Peyer's patch (tissue), 4 donors: ENCODE measurements at regions not wholly inside any gene's neighbourhood (a gene's known extent, or its start where the extent isn't known, plus 50 kb on each side); places are given as distances from the start of the nearest gene placed in this dataset.

ENCODE experiments used
- DNase-seq, 3 donors: peaks; one replicate each; pipeline ENCODE4 v3.0.0-alpha.2; 2017 to 2019
- H3K27ac ChIP-seq, 4 donors: fragments of 200-600 bp; sonication (generic); one replicate each; pipeline ENCODE4 v1.5.1; 2016 to 2019
- H3K27me3 ChIP-seq, 2 donors: fragments of 200-600 bp; sonication (generic); one replicate each; pipeline ENCODE4 v1.5.1; 2019
- H3K36me3 ChIP-seq, 3 donors: fragments of 200-600 bp; sonication (generic); one replicate each; pipeline ENCODE4 v1.5.1; 2016 to 2019
- H3K4me1 ChIP-seq, 4 donors: fragments of 200-600 bp; sonication (generic); one replicate each; pipeline ENCODE4 v1.5.1; 2016 to 2019
- H3K4me3 ChIP-seq, 4 donors: fragments of 200-600 bp; sonication (generic); 1 replicate in 3 of 4; 2 replicates in 1 of 4; pipeline ENCODE4 v1.5.1; 2016 to 2019; ENCODE audit warnings: mild to moderate bottlenecking in 1 of 4
- H3K9me3 ChIP-seq, 4 donors: fragments of 200-600 bp; sonication (generic); one replicate each; pipeline ENCODE4 v1.5.1; 2016 to 2019; ENCODE audit warnings: mild to moderate bottlenecking in 1 of 4
- POLR2A ChIP-seq, 2 donors: fragments of 450-650 bp; IDR thresholded peaks; one replicate each; pipeline ENCODE4 v1.5.1; 2017; ENCODE audit warnings: antibody characterized with exemption in 2 of 2, mild to moderate bottlenecking in 2 of 2, moderate library complexity in 2 of 2
- TF ChIP-seq, protein P1 (sequence below), 6 experiments: fragments of 450-650 bp in 4 of 6; fragments of 200-600 bp in 2 of 6; sonication (generic) in 1 of 6; IDR thresholded peaks; one replicate each; pipeline ENCODE4 v1.5.1; 2017 to 2019; ENCODE audit warnings: antibody characterized with exemption in 6 of 6, mild to moderate bottlenecking in 3 of 6, moderate library complexity in 1 of 6

DNA sequence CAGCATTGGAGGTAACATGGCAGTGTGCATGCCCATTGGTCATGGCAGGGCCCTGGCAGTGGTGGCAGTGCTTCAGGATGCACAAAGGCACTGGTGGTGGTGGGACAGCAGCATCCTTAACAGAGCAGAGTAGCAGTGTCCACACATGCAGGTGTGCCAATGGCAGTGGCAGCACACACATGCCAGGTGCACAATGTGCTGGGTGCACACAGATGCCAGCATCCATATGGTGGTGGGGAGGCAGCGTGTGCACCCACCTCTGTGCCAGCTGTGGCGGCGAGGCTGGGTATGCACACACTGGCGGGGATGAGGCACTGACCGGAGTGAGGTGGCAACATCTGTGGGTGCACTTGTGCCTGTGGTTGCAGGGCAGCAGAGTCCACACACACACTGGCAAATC is 150.6 kb downstream of the SI start:
- H3K27ac ChIP-seq, result no peak overlapping the region
- no peaks in the 10 kb centered on the region for H3K9me3 ChIP-seq
- no peaks in the 10 kb centered on the region for H3K36me3 ChIP-seq
- H3K4me1 ChIP-seq, result no peaks in the 10 kb centered on the region
- H3K27me3 ChIP-seq, result no peaks in the 10 kb centered on the region
- DNase-seq, result no peak
- no peak for TF ChIP-seq POLR2A (IDR thresholded peaks at IDR 0.05)
- TF ChIP-seq, protein P1, sequence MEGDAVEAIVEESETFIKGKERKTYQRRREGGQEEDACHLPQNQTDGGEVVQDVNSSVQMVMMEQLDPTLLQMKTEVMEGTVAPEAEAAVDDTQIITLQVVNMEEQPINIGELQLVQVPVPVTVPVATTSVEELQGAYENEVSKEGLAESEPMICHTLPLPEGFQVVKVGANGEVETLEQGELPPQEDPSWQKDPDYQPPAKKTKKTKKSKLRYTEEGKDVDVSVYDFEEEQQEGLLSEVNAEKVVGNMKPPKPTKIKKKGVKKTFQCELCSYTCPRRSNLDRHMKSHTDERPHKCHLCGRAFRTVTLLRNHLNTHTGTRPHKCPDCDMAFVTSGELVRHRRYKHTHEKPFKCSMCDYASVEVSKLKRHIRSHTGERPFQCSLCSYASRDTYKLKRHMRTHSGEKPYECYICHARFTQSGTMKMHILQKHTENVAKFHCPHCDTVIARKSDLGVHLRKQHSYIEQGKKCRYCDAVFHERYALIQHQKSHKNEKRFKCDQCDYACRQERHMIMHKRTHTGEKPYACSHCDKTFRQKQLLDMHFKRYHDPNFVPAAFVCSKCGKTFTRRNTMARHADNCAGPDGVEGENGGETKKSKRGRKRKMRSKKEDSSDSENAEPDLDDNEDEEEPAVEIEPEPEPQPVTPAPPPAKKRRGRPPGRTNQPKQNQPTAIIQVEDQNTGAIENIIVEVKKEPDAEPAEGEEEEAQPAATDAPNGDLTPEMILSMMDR (IDR thresholded peaks at IDR 0.05), result no peak
- H3K4me3 ChIP-seq, result no peak overlapping the region

DNA sequence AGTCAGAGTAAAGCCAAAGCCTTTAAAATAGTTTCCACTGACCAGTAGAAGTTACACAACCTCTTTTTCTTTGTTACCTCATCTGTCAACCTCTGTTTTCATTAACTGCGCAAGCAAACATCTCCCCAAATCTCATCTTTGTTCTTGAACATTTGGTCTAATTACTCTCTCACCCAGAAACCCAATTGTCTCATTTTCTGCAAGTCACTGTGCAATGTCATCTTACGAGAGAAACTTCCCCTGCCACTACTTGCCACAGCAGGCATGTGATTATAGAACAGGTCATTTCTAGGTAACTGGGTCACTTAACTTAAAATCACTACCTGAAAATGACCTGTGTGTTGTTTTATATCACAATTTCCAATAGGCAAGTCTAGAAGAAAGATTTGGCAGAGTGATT is 159.4 kb downstream of the SI start:
- DNase-seq, result no peak
- TF ChIP-seq POLR2A (IDR thresholded peaks at IDR 0.05), result no peak
- TF ChIP-seq, protein P1 (IDR thresholded peaks at IDR 0.05), result no peak
- no peak overlapping the region for H3K27ac ChIP-seq
- H3K36me3 ChIP-seq, result no peaks in the 10 kb centered on the region
- H3K27me3 ChIP-seq, result no peaks in the 10 kb centered on the region
- no peaks in the 10 kb centered on the region for H3K9me3 ChIP-seq
- H3K4me1 ChIP-seq, result no peaks in the 10 kb centered on the region
- no peak overlapping the region for H3K4me3 ChIP-seq

DNA sequence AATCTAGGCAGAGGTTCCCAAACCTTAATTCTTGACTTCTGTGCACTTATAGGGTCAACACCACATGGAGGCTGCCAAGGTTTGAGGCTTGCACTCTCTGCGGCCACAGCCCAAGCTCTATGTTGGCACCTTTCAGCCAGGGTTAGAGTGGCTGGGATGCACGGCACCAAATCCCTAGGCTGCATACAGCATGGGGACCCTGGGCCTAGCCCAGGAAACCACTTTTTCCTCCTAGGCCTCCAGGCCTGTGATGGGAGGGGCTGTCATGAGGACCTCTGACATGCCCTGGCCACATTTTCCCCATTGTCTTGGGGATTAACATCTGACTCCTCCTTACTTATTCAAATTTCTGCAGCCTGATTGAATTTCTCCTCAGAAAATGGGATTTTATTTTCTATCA is 165.4 kb downstream of the SI start:
- no peaks in the 10 kb centered on the region for H3K36me3 ChIP-seq
- no peaks in the 10 kb centered on the region for H3K4me1 ChIP-seq
- no peaks in the 10 kb centered on the region for H3K9me3 ChIP-seq
- H3K27ac ChIP-seq, result no peak overlapping the region
- H3K27me3 ChIP-seq, result no peaks in the 10 kb centered on the region
- no peak for DNase-seq
- TF ChIP-seq, protein P1 (IDR thresholded peaks at IDR 0.05), result no peak
- TF ChIP-seq POLR2A (IDR thresholded peaks at IDR 0.05), result no peak
- H3K4me3 ChIP-seq, result no peak overlapping the region

DNA sequence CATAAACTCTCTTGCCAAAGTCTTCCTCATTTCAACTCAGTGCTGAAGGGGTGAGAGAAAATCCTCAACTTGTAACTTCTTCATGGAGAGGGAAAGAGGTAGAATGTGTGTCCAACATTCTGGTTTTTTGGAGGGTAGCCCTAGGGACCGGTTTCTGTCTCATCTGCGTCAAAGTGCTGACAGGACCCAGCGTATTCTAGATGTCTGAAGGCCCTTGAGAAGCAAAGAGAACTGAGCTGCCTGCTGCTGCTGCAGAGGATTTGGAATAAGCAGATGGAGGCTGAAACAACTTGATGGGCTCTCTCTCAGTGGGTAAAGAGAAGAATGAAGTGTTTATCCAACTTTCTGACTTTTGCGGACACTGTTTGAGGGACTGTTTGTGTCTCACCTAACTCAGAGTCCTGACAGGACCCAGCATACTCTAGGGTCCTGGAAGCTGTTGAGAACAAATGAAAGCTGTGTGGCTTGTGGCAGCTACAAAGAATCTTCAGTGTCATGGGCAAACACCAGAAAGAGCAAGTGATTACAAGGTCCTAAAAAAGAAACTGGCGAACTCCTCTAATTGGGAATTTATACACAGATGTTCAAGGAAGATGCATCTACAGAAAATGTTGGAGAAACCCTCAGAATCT is 174.4 kb downstream of the SI start:
- Histone ChIP-seq H3K27ac (peak overlapping the region in 2 of 4 donors; percentile 8 to 28), H3K9me3 (no peaks in the 10 kb centered on the region), H3K27me3 (no peaks in the 10 kb centered on the region), H3K4me1 (no peaks in the 10 kb centered on the region), H3K4me3 (no peak overlapping the region), H3K36me3 (no peaks in the 10 kb centered on the region)
- TF ChIP-seq POLR2A (IDR thresholded peaks at IDR 0.05), result no peak
- TF ChIP-seq, protein P1 (IDR thresholded peaks at IDR 0.05), result no peak
- no peak for DNase-seq

DNA sequence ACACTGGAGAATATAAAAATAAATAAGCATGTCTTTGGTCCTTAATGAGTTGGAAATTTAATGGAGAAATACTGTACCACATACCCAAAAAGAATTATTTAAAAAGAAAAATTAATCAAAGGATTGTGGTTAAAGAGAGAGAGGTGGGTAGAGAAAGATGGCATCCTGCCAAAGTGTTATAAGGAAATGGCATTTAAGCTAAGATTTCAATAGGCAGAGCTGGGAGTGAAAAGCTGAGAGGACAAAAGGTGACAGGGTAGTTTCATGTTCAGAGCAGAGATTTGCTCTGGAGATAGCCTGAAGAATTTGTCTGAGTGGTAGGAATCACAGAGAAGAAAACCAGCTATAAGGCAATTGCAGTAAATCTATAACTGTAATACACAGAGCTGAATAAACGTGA is 181.0 kb downstream of the SI start:
- Histone ChIP-seq H3K9me3 (no peaks in the 10 kb centered on the region), H3K27me3 (no peaks in the 10 kb centered on the region), H3K4me1 (no peaks in the 10 kb centered on the region), H3K27ac (no peak overlapping the region), H3K4me3 (no peak overlapping the region), H3K36me3 (no peaks in the 10 kb centered on the region)
- TF ChIP-seq, protein P1 (IDR thresholded peaks at IDR 0.05), result no peak
- no peak for TF ChIP-seq POLR2A (IDR thresholded peaks at IDR 0.05)
- no peak for DNase-seq

DNA sequence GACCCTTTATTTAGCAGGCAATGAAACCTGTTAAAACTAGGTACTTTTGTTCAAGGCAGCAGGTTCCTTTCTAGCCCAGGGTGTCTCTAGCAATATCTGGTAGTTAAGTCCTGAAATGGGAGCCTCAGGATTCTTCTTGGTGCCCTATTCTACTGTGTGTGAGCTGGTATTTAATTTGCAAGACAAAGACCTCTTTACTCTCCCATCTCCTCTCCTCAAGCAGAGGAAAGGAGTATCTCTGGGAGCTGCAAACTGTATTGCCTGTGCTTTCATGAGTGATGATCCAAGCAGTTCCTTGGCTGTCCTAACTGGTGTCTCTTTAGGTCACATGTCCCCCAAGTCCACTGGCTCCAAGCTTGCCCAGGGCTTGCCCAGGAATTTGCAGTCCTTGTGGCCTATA is 188.2 kb downstream of the SI start:
- no peak for DNase-seq
- Histone ChIP-seq H3K36me3 (no peaks in the 10 kb centered on the region), H3K4me1 (no peaks in the 10 kb centered on the region), H3K27ac (no peak overlapping the region), H3K4me3 (no peak overlapping the region), H3K9me3 (no peaks in the 10 kb centered on the region), H3K27me3 (no peaks in the 10 kb centered on the region)
- TF ChIP-seq, protein P1 (IDR thresholded peaks at IDR 0.05), result no peak
- no peak for TF ChIP-seq POLR2A (IDR thresholded peaks at IDR 0.05)
